Activated naive CD8-positive, alpha-beta T cell treated with anti-CD3 and anti-CD28 coated beads for 36 hours (primary cell): ENCODE measurements at regions not wholly inside any gene's neighbourhood (a gene's known extent, or its start where the extent isn't known, plus 50 kb on each side); places are given as distances from the start of the nearest gene placed in this dataset.
"Not testable (repeated sequence)": the region's sequence is repeated elsewhere in the genome, so short reads cannot be mapped to it uniquely, and the experiment has no call there.

Source experiments
- DNase-seq: peaks from one replicate; pipeline ENCODE4 v3.0.0; 2021
- H3K27ac Mint-ChIP-seq: one replicate; pipeline ENCODE4 v1.8.0; 2022; ENCODE audit warnings: mild to moderate bottlenecking, moderate library complexity, mixed read lengths
- H3K27me3 Mint-ChIP-seq: one replicate; pipeline ENCODE4 v1.8.0; 2022; ENCODE audit warnings: mild to moderate bottlenecking, mixed read lengths
- H3K36me3 Mint-ChIP-seq: one replicate; pipeline ENCODE4 v1.8.0; 2021; ENCODE audit warnings: mild to moderate bottlenecking, mixed read lengths
- H3K4me1 Mint-ChIP-seq: one replicate; pipeline ENCODE4 v1.8.0; 2021; ENCODE audit warnings: mixed read lengths
- H3K4me3 Mint-ChIP-seq: one replicate; pipeline ENCODE4 v1.8.0; 2022; ENCODE audit warnings: mild to moderate bottlenecking, moderate library complexity, mixed read lengths
- H3K9me3 Mint-ChIP-seq: one replicate; pipeline ENCODE4 v1.8.0; 2022; ENCODE audit warnings: mixed read lengths

- no peak overlapping the region for H3K27ac Mint-ChIP-seq
- DNase-seq, result no peak
- no peaks in the 10 kb centered on the region for H3K4me1 Mint-ChIP-seq
- no peaks in the 10 kb centered on the region for H3K9me3 Mint-ChIP-seq
- peaks cover 12% of the 10 kb centered on the region for H3K27me3 Mint-ChIP-seq
- H3K4me3 Mint-ChIP-seq, result no peak overlapping the region
- H3K36me3 Mint-ChIP-seq, result no peaks in the 10 kb centered on the region
Observed at GRCh38 chr7:12493863-12494686, 76.4 kb upstream of the SCIN start.

GRCh38 chr7:12494687-12495024, 75.9 kb upstream of the SCIN start:
- peaks cover 12% of the 10 kb centered on the region for H3K27me3 Mint-ChIP-seq
- H3K4me1 Mint-ChIP-seq, result no peaks in the 10 kb centered on the region

GRCh38 chr7:12496901-12497674, 73.4 kb upstream of the SCIN start:
- H3K27ac Mint-ChIP-seq, DNase-seq, H3K4me1 Mint-ChIP-seq, H3K4me3 Mint-ChIP-seq, H3K9me3 Mint-ChIP-seq, H3K36me3 Mint-ChIP-seq: not testable (repeated sequence)
- H3K27me3 Mint-ChIP-seq, result peaks cover 12% of the 10 kb centered on the region

More at GRCh38 chr7:12494687-12495024, 75.9 kb upstream of the SCIN start:
- H3K36me3 Mint-ChIP-seq, result no peaks in the 10 kb centered on the region
- H3K4me3 Mint-ChIP-seq, result no peak overlapping the region
- H3K9me3 Mint-ChIP-seq, result no peaks in the 10 kb centered on the region
- no peak overlapping the region for H3K27ac Mint-ChIP-seq
- no peak for DNase-seq

GRCh38 chr7:12504149-12504548, 66.4 kb upstream of the SCIN start:
- Mint-ChIP-seq H3K27me3 (no peaks in the 10 kb centered on the region), H3K36me3 (no peaks in the 10 kb centered on the region), H3K27ac (no peak overlapping the region), H3K4me1 (no peaks in the 10 kb centered on the region), H3K4me3 (no peak overlapping the region), H3K9me3 (no peaks in the 10 kb centered on the region)
- DNase-seq, result no peak

DNA sequence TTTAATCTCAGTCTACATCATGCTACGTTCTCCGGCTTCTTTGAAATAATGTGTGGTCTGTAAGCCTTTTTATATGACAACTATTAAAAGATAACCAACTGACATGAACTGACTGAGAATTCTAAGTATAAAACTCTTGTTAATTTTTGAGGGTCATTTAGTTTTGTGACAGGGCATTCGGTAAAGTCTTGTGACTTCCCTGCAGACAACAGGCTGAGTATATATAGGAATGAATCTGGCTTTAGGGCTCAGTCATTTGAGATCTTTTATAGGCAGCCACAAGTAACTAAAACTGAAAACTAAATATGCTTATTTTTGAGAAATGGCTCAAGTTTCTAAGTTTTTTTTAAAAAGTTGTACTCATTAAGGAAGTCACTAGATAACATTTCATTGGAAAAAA, 62.5 kb upstream of the SCIN start:
- Mint-ChIP-seq H3K4me1 (no peaks in the 10 kb centered on the region), H3K36me3 (no peaks in the 10 kb centered on the region), H3K27me3 (peaks cover 9% of the 10 kb centered on the region), H3K9me3 (no peaks in the 10 kb centered on the region), H3K4me3 (no peak overlapping the region), H3K27ac (no peak overlapping the region)
- DNase-seq, result no peak

GRCh38 chr7:12508554-12508953, 62.0 kb upstream of the SCIN start:
- H3K9me3 Mint-ChIP-seq, result no peaks in the 10 kb centered on the region
- no peaks in the 10 kb centered on the region for H3K4me1 Mint-ChIP-seq
- no peak overlapping the region for H3K27ac Mint-ChIP-seq
- H3K4me3 Mint-ChIP-seq, result no peak overlapping the region
- no peak for DNase-seq
- peaks cover 11% of the 10 kb centered on the region for H3K27me3 Mint-ChIP-seq
- H3K36me3 Mint-ChIP-seq, result no peaks in the 10 kb centered on the region

- Mint-ChIP-seq H3K36me3 (no peaks in the 10 kb centered on the region), H3K27me3 (peaks cover 29% of the 10 kb centered on the region), H3K27ac (no peak overlapping the region), H3K4me3 (no peak overlapping the region), H3K9me3 (peaks cover 13% of the 10 kb centered on the region), H3K4me1 (no peaks in the 10 kb centered on the region)
- no peak for DNase-seq
Observed at GRCh38 chr7:12517451-12517850, 53.1 kb upstream of the SCIN start.

GRCh38 chr7:12518920-12519681, 51.4 kb upstream of the SCIN start:
- Mint-ChIP-seq H3K9me3 (peaks cover 13% of the 10 kb centered on the region), H3K4me3 (no peak overlapping the region), H3K4me1 (no peaks in the 10 kb centered on the region), H3K27me3 (peaks cover 22% of the 10 kb centered on the region), H3K27ac (no peak overlapping the region), H3K36me3 (no peaks in the 10 kb centered on the region)
- DNase-seq, result no peak

DNA sequence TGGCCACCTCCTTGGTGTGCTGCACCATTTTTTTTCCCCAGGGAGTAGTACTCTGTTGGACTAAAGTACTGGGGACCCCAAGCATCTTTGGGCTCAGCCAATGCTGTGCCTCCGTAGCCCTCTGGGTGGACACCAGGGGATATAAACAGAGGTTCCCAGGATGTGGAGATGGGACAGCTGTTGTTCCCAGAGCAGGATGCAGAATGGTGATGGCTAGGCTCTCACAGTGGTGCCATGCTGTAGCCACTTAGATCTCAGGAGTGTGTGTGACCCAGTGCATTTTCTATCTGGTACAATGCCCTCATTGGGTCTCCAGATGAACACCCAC, 50.9 kb upstream of the SCIN start:
- DNase-seq, result no peak
- no peak overlapping the region for H3K4me3 Mint-ChIP-seq
- peaks cover 19% of the 10 kb centered on the region for H3K27me3 Mint-ChIP-seq
- no peaks in the 10 kb centered on the region for H3K36me3 Mint-ChIP-seq
- H3K9me3 Mint-ChIP-seq, result peaks cover 13% of the 10 kb centered on the region
- no peak overlapping the region for H3K27ac Mint-ChIP-seq
- no peaks in the 10 kb centered on the region for H3K4me1 Mint-ChIP-seq
